MCF 10A (cell line): ENCODE measurements at regions not wholly inside any gene's neighbourhood (a gene's known extent, or its start where the extent isn't known, plus 50 kb on each side); places are given as distances from the start of the nearest gene placed in this dataset.

Experiments used
- BruUV-seq: library from RNA; stranded (reverse); fragments of 400-500 nt; replicated peaks from 2 replicates; lab custom pipeline; 2021; lab: Mats Ljungman, UMichigan
- CTCF ChIA-PET: fragments of 300-600 bp; sonication (Branson Sonifier 250); formaldehyde crosslinking; extraction: SDS; loops from one replicate; lab custom pipeline; 2021; ENCODE audit warnings: antibody characterized with exemption, inconsistent platforms; lab: Yijun Ruan, JAX
- POLR2A ChIA-PET: fragments of 300-600, 350-650 bp; sonication (Branson Sonifier 250); formaldehyde crosslinking; extraction: SDS; loops from one replicate; lab custom pipeline; 2020; ENCODE audit warnings: antibody characterized with exemption, inconsistent platforms; lab: Yijun Ruan, JAX
- DNase-seq: peaks from one replicate; pipeline ENCODE4 v3.0.0-alpha.2; 2018; ENCODE audit not compliant: unreplicated experiment
- H3K27ac Mint-ChIP-seq: one replicate; pipeline ENCODE4 v1.8.0; 2022; ENCODE audit warnings: mild to moderate bottlenecking, low read depth, mixed read lengths; ENCODE audit not compliant: unreplicated experiment
- H3K27me3 Mint-ChIP-seq: one replicate; pipeline ENCODE4 v1.8.0; 2022; ENCODE audit warnings: mixed read lengths; ENCODE audit not compliant: insufficient read depth, unreplicated experiment
- H3K36me3 Mint-ChIP-seq: one replicate; pipeline ENCODE4 v1.8.0; 2022; ENCODE audit warnings: mild to moderate bottlenecking, moderate library complexity, mixed read lengths; ENCODE audit not compliant: insufficient read depth, unreplicated experiment
- H3K4me1 Mint-ChIP-seq: one replicate; pipeline ENCODE4 v1.8.0; 2022; ENCODE audit warnings: mixed read lengths; ENCODE audit not compliant: insufficient read depth, unreplicated experiment
- H3K4me3 Mint-ChIP-seq: one replicate; pipeline ENCODE4 v1.8.0; 2022; ENCODE audit warnings: mild to moderate bottlenecking, moderate library complexity, mixed read lengths; ENCODE audit not compliant: unreplicated experiment
- H3K9me3 Mint-ChIP-seq: one replicate; pipeline ENCODE4 v1.8.0; 2022; ENCODE audit warnings: mixed read lengths; ENCODE audit not compliant: unreplicated experiment
- intact Hi-C: fragments of 100-400 bp; cut with micrococcal nuclease; formaldehyde crosslinking; loops from 2 replicates; pipeline ENCODE4 v1.14.1; 2022
- TF ChIP-seq, protein P1 (sequence below): fragments of 200-600 bp; IDR thresholded peaks from one replicate; pipeline ENCODE4 v1.8.0; 2022; ENCODE audit warnings: antibody characterized with exemption, mild to moderate bottlenecking; ENCODE audit not compliant: unreplicated experiment

GRCh38 chr4:97360733-97361132 lies 782.5 kb downstream of the STPG2 start:
- H3K4me3 Mint-ChIP-seq = no peak overlapping the region
- POLR2A ChIA-PET = no interaction called here

GRCh38 chr4:97367878-97368277 lies 775.4 kb downstream of the STPG2 start:
- peak overlapping the region; percentile 23 for H3K27ac Mint-ChIP-seq

More at GRCh38 chr4:97360733-97361132, 782.5 kb downstream of the STPG2 start:
- CTCF ChIA-PET = interaction anchor here (0.6 kb wide), 1 partner anchor 134 kb away, joined by 3 read pairs; no protein-coding TSS in a partner anchor
- TF ChIP-seq, protein P1, sequence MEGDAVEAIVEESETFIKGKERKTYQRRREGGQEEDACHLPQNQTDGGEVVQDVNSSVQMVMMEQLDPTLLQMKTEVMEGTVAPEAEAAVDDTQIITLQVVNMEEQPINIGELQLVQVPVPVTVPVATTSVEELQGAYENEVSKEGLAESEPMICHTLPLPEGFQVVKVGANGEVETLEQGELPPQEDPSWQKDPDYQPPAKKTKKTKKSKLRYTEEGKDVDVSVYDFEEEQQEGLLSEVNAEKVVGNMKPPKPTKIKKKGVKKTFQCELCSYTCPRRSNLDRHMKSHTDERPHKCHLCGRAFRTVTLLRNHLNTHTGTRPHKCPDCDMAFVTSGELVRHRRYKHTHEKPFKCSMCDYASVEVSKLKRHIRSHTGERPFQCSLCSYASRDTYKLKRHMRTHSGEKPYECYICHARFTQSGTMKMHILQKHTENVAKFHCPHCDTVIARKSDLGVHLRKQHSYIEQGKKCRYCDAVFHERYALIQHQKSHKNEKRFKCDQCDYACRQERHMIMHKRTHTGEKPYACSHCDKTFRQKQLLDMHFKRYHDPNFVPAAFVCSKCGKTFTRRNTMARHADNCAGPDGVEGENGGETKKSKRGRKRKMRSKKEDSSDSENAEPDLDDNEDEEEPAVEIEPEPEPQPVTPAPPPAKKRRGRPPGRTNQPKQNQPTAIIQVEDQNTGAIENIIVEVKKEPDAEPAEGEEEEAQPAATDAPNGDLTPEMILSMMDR = no peak
- no peak for DNase-seq
- H3K27ac Mint-ChIP-seq = no peak overlapping the region
- intact Hi-C loops = no loop called here
- no peaks in the 10 kb centered on the region for H3K27me3 Mint-ChIP-seq
- peaks cover 20% of the 10 kb centered on the region for H3K9me3 Mint-ChIP-seq
- no TSS peak for BruUV-seq
- H3K4me1 Mint-ChIP-seq = no peaks in the 10 kb centered on the region
- no peaks in the 10 kb centered on the region for H3K36me3 Mint-ChIP-seq

GRCh38 chr4:97370568-97370967 lies 772.7 kb downstream of the STPG2 start:
- no peak overlapping the region for H3K4me3 Mint-ChIP-seq
- DNase-seq = peak; percentile 19
- TF ChIP-seq, protein P1 = no peak
- intact Hi-C loops = no loop called here
- ChIA-PET CTCF (interaction anchor here (0.5 to 0.6 kb wide), 2 partner anchors 30 to 34 kb away, joined by 3 to 4 read pairs; no protein-coding TSS in a partner anchor), POLR2A (no interaction called here)
- peaks cover 8% of the 10 kb centered on the region for H3K4me1 Mint-ChIP-seq
- H3K36me3 Mint-ChIP-seq = no peaks in the 10 kb centered on the region
- H3K27ac Mint-ChIP-seq = no peak overlapping the region
- peaks cover 8% of the 10 kb centered on the region for H3K9me3 Mint-ChIP-seq
- no peaks in the 10 kb centered on the region for H3K27me3 Mint-ChIP-seq
- no TSS peak for BruUV-seq

More at GRCh38 chr4:97367878-97368277, 775.4 kb downstream of the STPG2 start:
- intact Hi-C loops = no loop called here
- ChIA-PET CTCF (no interaction called here), POLR2A (no interaction called here)
- TF ChIP-seq, protein P1 = no peak
- peaks cover 16% of the 10 kb centered on the region for H3K9me3 Mint-ChIP-seq
- BruUV-seq = no TSS peak
- peak; percentile 92 for DNase-seq
- H3K4me3 Mint-ChIP-seq = no peak overlapping the region
- no peaks in the 10 kb centered on the region for H3K27me3 Mint-ChIP-seq
- H3K36me3 Mint-ChIP-seq = no peaks in the 10 kb centered on the region
- peaks cover 8% of the 10 kb centered on the region for H3K4me1 Mint-ChIP-seq

DNA sequence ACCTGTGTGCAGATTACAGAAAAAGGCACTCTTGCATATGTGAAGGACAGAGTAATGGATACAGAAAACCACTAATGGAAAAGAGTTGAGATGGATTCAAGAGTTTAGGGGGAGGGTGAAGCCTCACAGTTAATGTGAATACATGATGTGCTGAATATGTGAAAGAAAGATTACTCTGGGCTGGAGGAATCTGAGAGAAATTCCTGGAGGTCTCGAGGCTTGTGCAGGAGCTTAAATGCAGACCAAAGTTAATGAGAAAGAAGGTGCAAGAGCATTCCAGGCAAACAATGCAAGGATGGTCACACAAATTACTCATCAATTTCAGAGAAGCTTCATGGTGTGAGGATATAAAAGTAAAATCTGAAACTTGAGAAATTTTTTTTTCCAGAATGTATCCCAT lies 768.8 kb downstream of the STPG2 start:
- intact Hi-C loops = no loop called here
- no TSS peak for BruUV-seq
- TF ChIP-seq, protein P1 = no peak
- Mint-ChIP-seq H3K4me1 (no peaks in the 10 kb centered on the region), H3K36me3 (no peaks in the 10 kb centered on the region), H3K9me3 (peaks cover 8% of the 10 kb centered on the region), H3K27ac (no peak overlapping the region), H3K4me3 (no peak overlapping the region), H3K27me3 (no peaks in the 10 kb centered on the region)
- ChIA-PET POLR2A (no interaction called here), CTCF (no interaction called here)
- no peak for DNase-seq
